K562 (cell line): ENCODE measurements at regions not wholly inside any gene's neighbourhood (a gene's known extent, or its start where the extent isn't known, plus 50 kb on each side); places are given as distances from the start of the nearest gene placed in this dataset.

Experiments
- ATAC-seq: fragments of 200-7000 bp; cut with Tn5 transposase; 3 replicates; pipeline ENCODE4 v1.9.1; 2020; ENCODE audit warnings: moderate library complexity
- BruUV-seq: library from RNA; stranded (reverse); fragments of 400-500 nt; replicated peaks from 2 replicates; lab custom pipeline; 2021; lab: Mats Ljungman, UMichigan
- CTCF ChIA-PET: fragments of 300-600 bp; formaldehyde crosslinking; extraction: SDS; loops from one replicate; lab custom pipeline; 2021; ENCODE audit warnings: low intra/inter-chr PET ratio; lab: Yijun Ruan, JAX
- POLR2A ChIA-PET: fragments of 300-600, 350-650 bp; sonication (Branson Sonifier 250); formaldehyde crosslinking; extraction: SDS; loops from one replicate; lab custom pipeline; 2021; ENCODE audit warnings: antibody characterized with exemption, inconsistent platforms; lab: Yijun Ruan, JAX
- DNase-seq, 4 experiments: peaks; one replicate each; pipeline versions ENCODE4 v3.0.0 to v3.0.0-alpha.2; 2011 to 2018; ENCODE audit warnings: low spot score in 3 of 4, mixed read lengths in 3 of 4; ENCODE audit errors: extremely low read depth in 1 of 4
- FAIRE-seq: peaks from 2 replicates; lab custom pipeline; 2011; peaks lifted over from hg19 to GRCh38; lab: Jason Lieb, UNC
- H2AFZ ChIP-seq: 2 replicates; pipeline ENCODE4 v1.6.0; 2011; ENCODE audit warnings: low read depth, low read length, control low read depth, inconsistent platforms
- H3K27ac ChIP-seq: fragments of 200-600 bp; 3 replicates; pipeline ENCODE4 v1.8.0; 2011; ENCODE audit warnings: low read depth, mild to moderate bottlenecking, control low read depth, inconsistent platforms, low read length, moderate library complexity, mixed read lengths; ENCODE audit errors: extremely low read depth
- H3K27me3 ChIP-seq, 2 experiments: fragments of 300-600 bp in 1 of 2; 2 replicates in 1 of 2; 3 replicates in 1 of 2; pipeline versions ENCODE4 v1.6.0 to v1.8.0; 2011; ENCODE audit warnings: inconsistent platforms in 2 of 2, low read length in 2 of 2, mild to moderate bottlenecking in 1 of 2, mixed read lengths in 1 of 2, moderate library complexity in 1 of 2; ENCODE audit not compliant: control insufficient read depth in 2 of 2, insufficient read depth in 2 of 2
- H3K36me3 ChIP-seq: fragments of 300-600 bp; 3 replicates; pipeline ENCODE4 v1.8.0; 2011; ENCODE audit warnings: mild to moderate bottlenecking, low read length, inconsistent platforms; ENCODE audit not compliant: control insufficient read depth, insufficient read depth
- H3K4me1 ChIP-seq, 2 experiments: fragments of 200-600 bp in 1 of 2; replicated peaks in 1 of 2; 2 replicates in 1 of 2; 3 replicates in 1 of 2; pipeline versions ENCODE4 v1.5.1 to v1.8.0; 2011; ENCODE audit warnings: inconsistent platforms in 2 of 2, low read length in 2 of 2, mild to moderate bottlenecking in 1 of 2, mixed read lengths in 1 of 2, moderate library complexity in 1 of 2; ENCODE audit not compliant: control insufficient read depth in 2 of 2, insufficient read depth in 2 of 2
- H3K4me2 ChIP-seq: 2 replicates; pipeline ENCODE4 v1.6.1; 2011; ENCODE audit warnings: low read length, control low read depth, inconsistent platforms, mixed read lengths; ENCODE audit not compliant: insufficient read depth
- H3K4me3 ChIP-seq: fragments of 200-600 bp; sonication (generic), shearing (Covaris generic); 2 replicates; pipeline ENCODE4 v1.5.1; 2016; ENCODE audit warnings: control low read depth, inconsistent platforms
- H3K79me2 ChIP-seq: fragments of 200-600 bp; 3 replicates; pipeline ENCODE4 v1.8.0; 2011; ENCODE audit warnings: low read length, inconsistent platforms; ENCODE audit not compliant: control insufficient read depth, insufficient read depth
- H3K9ac ChIP-seq, 2 experiments: 2 replicates each; pipeline versions ENCODE4 v1.6.0 to v1.6.1; 2011; ENCODE audit warnings: low read depth in 2 of 2, low read length in 2 of 2, control low read depth in 1 of 2, inconsistent platforms in 1 of 2, mild to moderate bottlenecking in 1 of 2, mixed read lengths in 1 of 2; ENCODE audit not compliant: insufficient read depth in 1 of 2
- H3K9me1 ChIP-seq: one replicate; pipeline ENCODE4 v1.6.0; 2011; ENCODE audit warnings: inconsistent platforms, mild to moderate bottlenecking, low read length, moderate library complexity; ENCODE audit not compliant: control insufficient read depth, insufficient read depth
- H3K9me3 ChIP-seq: replicated peaks from 2 replicates; pipeline ENCODE4 v1.5.1; 2011; ENCODE audit warnings: low read depth, low read length, inconsistent platforms; ENCODE audit not compliant: control insufficient read depth, insufficient read depth
- H4K20me1 ChIP-seq: replicated peaks from 2 replicates; pipeline ENCODE4 v1.6.1; 2011; ENCODE audit warnings: low read length, inconsistent platforms, mixed read lengths; ENCODE audit not compliant: control insufficient read depth, insufficient read depth
- EWSR1 ChIP-seq: fragments of 450-650 bp; IDR thresholded peaks from 2 replicates; pipeline ENCODE4 v1.6.1; 2018; ENCODE audit warnings: borderline replicate concordance, mild to moderate bottlenecking, low read depth, moderate library complexity; ENCODE audit not compliant: partially characterized antibody
- HNRNPUL1 ChIP-seq: fragments of 200-400 bp; formaldehyde crosslinking; IDR thresholded peaks from 2 replicates; pipeline ENCODE4 v1.6.1; 2017; ENCODE audit warnings: low read length
- KLF6 ChIP-seq: fragments of 250-450 bp; sonication (Bioruptor Pico); IDR thresholded peaks from 2 replicates; pipeline ENCODE4 v1.4.0; 2020; ENCODE audit warnings: mild to moderate bottlenecking, moderate library complexity, borderline replicate concordance
- RBM25 ChIP-seq: fragments of 200-400 bp; formaldehyde crosslinking; IDR thresholded peaks from 2 replicates; pipeline ENCODE4 v1.6.1; 2018; ENCODE audit warnings: low read length, low read depth, moderate library complexity; ENCODE audit not compliant: severe bottlenecking
- SMAD4 ChIP-seq: fragments of 250-450 bp; sonication (Bioruptor Pico); conservative IDR thresholded peaks from 2 replicates; pipeline ENCODE4 v1.8.0; 2021; ENCODE audit warnings: inconsistent platforms, mild to moderate bottlenecking, moderate library complexity
- TFAM ChIP-seq: fragments of 250-450 bp; sonication (Bioruptor Pico); conservative IDR thresholded peaks from 2 replicates; pipeline ENCODE4 v1.5.0; 2021; ENCODE audit warnings: mild to moderate bottlenecking, moderate library complexity
- ZBTB17 ChIP-seq: fragments of 450-650 bp; formaldehyde crosslinking; IDR thresholded peaks from 2 replicates; pipeline ENCODE4 v1.4.0; 2020; ENCODE audit warnings: mild to moderate bottlenecking
- ZKSCAN1 ChIP-seq: fragments of 150-350 bp; IDR thresholded peaks from 2 replicates; pipeline ENCODE4 v1.6.1; 2016; ENCODE audit warnings: low read depth, low read length
- ZNF24 ChIP-seq: fragments of 450-650 bp; IDR thresholded peaks from 2 replicates; pipeline ENCODE4 v1.6.1; 2016
- ZNF583 ChIP-seq: fragments of 250-450 bp; sonication (Bioruptor Pico); IDR thresholded peaks from 2 replicates; pipeline ENCODE4 v1.4.0; 2020
- ZNF696 ChIP-seq: fragments of 250-450 bp; sonication (Bioruptor Pico); conservative IDR thresholded peaks from 2 replicates; pipeline ENCODE4 v1.4.0; 2020; ENCODE audit warnings: mild to moderate bottlenecking, moderate library complexity
- ZNF764 ChIP-seq: fragments of 250-450 bp; sonication (Bioruptor Pico); IDR thresholded peaks from 2 replicates; pipeline ENCODE4 v1.4.0; 2020; ENCODE audit warnings: low read depth, mild to moderate bottlenecking, moderate library complexity
- WGBS: fragments of 100-300 bp; shearing (Covaris generic); methylation state at CpG from one replicate; pipeline ENCODE4 v1.1.6; 2016; ENCODE audit warnings: low coverage, mixed read lengths; ENCODE audit not compliant: insufficient coverage; ENCODE audit errors: missing lambda C conversion rate; 5-methylcytosine and 5-hydroxymethylcytosine counted together
- in situ Hi-C: fragments of 300-500 bp; cut with MboI; formaldehyde crosslinking; loops from 4 replicates; pipeline ENCODE4 v1.15.0; 2018; ENCODE audit warnings: inconsistent platforms, mixed read lengths
- intact Hi-C: fragments of 100-400 bp; cut with micrococcal nuclease; formaldehyde crosslinking; loops from 2 replicates; pipeline ENCODE4 v1.14.2; 2022
- TF ChIP-seq, protein P1 (sequence below): fragments of 450-650 bp; IDR thresholded peaks from 2 replicates; pipeline ENCODE4 v1.6.1; 2016; ENCODE audit warnings: missing biosample characterization, missing genetic modification characterization
- TF ChIP-seq, protein P2 (sequence below): fragments of 450-650 bp; IDR thresholded peaks from 2 replicates; pipeline ENCODE4 v1.6.1; 2016; ENCODE audit warnings: low read depth, mild to moderate bottlenecking, moderate library complexity
- TF ChIP-seq, protein P3 (sequence below): IDR thresholded peaks from 2 replicates; pipeline ENCODE4 v1.6.1; 2016; ENCODE audit warnings: missing genetic modification characterization, missing compliant biosample characterization
- TF ChIP-seq, protein P4 (sequence below), 2 experiments: fragments of 150-350 bp in 1 of 2; IDR thresholded peaks; 2 replicates each; pipeline ENCODE4 v1.6.1; 2012 to 2016; ENCODE audit warnings: low read depth in 2 of 2, low read length in 2 of 2, mild to moderate bottlenecking in 1 of 2, moderate library complexity in 1 of 2
- TF ChIP-seq, protein P5 (sequence below): fragments of 250-450 bp; sonication (Bioruptor Pico); IDR thresholded peaks from 2 replicates; pipeline ENCODE4 v1.8.0; 2022; ENCODE audit warnings: moderate library complexity, mild to moderate bottlenecking, inconsistent platforms

DNA sequence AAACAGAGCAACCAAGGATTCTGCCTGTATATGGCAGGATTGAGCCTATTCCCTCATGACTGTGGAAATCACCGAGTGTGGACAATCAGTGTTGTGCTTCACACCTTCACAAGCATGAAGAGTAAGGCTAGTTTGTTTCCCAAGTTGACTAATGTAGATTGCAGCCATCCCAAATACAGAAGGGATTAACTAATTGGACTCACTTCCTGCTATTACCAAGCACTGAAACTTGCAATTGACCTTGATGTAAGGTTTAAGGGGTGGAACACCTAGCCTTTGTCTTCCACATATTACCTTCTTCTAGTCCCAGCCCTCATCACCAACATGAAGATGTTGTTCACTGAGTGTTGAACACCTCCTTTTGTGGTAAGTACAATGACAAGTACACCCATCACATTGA is 120.9 kb upstream of the RND3 start:
- no peak overlapping the region for H3K27ac ChIP-seq
- ChIA-PET CTCF (no interaction called here), POLR2A (no interaction called here)
- H2AFZ ChIP-seq, result no peak overlapping the region
- no peak overlapping the region for H3K4me2 ChIP-seq
- H3K4me3 ChIP-seq, result no peak overlapping the region
- in situ Hi-C loops (no loop called here), intact Hi-C loops (no loop called here)
- no peak for DNase-seq
- no peak overlapping the region for H3K9ac ChIP-seq
- no peaks in the 10 kb centered on the region for H3K79me2 ChIP-seq
- H3K9me1 ChIP-seq, result no peaks in the 10 kb centered on the region
- ATAC-seq, result no peak
- no TSS peak for BruUV-seq
- H3K9me3 ChIP-seq, result no peaks in the 10 kb centered on the region; the same call in none of the 2 replicates
- no peaks in the 10 kb centered on the region for H3K4me1 ChIP-seq
- H3K36me3 ChIP-seq, result no peaks in the 10 kb centered on the region
- WGBS, result 0% methylated on average over 1 of the region's 1 CpG
- H3K27me3 ChIP-seq, result no peaks in the 10 kb centered on the region
- FAIRE-seq, result no peak
- no peaks in the 10 kb centered on the region for H4K20me1 ChIP-seq
- TF ChIP-seq, protein P1, sequence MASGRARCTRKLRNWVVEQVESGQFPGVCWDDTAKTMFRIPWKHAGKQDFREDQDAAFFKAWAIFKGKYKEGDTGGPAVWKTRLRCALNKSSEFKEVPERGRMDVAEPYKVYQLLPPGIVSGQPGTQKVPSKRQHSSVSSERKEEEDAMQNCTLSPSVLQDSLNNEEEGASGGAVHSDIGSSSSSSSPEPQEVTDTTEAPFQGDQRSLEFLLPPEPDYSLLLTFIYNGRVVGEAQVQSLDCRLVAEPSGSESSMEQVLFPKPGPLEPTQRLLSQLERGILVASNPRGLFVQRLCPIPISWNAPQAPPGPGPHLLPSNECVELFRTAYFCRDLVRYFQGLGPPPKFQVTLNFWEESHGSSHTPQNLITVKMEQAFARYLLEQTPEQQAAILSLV (tag), result no peak
- TF ChIP-seq, protein P2, sequence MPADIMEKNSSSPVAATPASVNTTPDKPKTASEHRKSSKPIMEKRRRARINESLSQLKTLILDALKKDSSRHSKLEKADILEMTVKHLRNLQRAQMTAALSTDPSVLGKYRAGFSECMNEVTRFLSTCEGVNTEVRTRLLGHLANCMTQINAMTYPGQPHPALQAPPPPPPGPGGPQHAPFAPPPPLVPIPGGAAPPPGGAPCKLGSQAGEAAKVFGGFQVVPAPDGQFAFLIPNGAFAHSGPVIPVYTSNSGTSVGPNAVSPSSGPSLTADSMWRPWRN, result no peak
- TF ChIP-seq ZBTB17 (CRISPR knock-in tag) (no peak), HNRNPUL1 (no peak), TFAM (CRISPR knock-in tag) (no peak), ZNF583 (CRISPR knock-in tag) (no peak), ZKSCAN1 (no peak), ZNF24 (no peak), RBM25 (no peak), SMAD4 (CRISPR knock-in tag) (no peak), EWSR1 (no peak), KLF6 (CRISPR knock-in tag) (no peak), ZNF764 (CRISPR knock-in tag) (no peak), ZNF696 (no peak)
- TF ChIP-seq, protein P3, sequence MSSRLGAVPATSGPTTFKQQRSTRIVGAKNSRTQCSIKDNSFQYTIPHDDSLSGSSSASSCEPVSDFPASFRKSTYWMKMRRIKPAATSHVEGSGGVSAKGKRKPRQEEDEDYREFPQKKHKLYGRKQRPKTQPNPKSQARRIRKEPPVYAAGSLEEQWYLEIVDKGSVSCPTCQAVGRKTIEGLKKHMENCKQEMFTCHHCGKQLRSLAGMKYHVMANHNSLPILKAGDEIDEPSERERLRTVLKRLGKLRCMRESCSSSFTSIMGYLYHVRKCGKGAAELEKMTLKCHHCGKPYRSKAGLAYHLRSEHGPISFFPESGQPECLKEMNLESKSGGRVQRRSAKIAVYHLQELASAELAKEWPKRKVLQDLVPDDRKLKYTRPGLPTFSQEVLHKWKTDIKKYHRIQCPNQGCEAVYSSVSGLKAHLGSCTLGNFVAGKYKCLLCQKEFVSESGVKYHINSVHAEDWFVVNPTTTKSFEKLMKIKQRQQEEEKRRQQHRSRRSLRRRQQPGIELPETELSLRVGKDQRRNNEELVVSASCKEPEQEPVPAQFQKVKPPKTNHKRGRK (tag), result no peak
- TF ChIP-seq, protein P4, sequence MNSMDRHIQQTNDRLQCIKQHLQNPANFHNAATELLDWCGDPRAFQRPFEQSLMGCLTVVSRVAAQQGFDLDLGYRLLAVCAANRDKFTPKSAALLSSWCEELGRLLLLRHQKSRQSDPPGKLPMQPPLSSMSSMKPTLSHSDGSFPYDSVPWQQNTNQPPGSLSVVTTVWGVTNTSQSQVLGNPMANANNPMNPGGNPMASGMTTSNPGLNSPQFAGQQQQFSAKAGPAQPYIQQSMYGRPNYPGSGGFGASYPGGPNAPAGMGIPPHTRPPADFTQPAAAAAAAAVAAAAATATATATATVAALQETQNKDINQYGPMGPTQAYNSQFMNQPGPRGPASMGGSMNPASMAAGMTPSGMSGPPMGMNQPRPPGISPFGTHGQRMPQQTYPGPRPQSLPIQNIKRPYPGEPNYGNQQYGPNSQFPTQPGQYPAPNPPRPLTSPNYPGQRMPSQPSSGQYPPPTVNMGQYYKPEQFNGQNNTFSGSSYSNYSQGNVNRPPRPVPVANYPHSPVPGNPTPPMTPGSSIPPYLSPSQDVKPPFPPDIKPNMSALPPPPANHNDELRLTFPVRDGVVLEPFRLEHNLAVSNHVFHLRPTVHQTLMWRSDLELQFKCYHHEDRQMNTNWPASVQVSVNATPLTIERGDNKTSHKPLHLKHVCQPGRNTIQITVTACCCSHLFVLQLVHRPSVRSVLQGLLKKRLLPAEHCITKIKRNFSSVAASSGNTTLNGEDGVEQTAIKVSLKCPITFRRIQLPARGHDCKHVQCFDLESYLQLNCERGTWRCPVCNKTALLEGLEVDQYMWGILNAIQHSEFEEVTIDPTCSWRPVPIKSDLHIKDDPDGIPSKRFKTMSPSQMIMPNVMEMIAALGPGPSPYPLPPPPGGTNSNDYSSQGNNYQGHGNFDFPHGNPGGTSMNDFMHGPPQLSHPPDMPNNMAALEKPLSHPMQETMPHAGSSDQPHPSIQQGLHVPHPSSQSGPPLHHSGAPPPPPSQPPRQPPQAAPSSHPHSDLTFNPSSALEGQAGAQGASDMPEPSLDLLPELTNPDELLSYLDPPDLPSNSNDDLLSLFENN (IDR thresholded peaks at IDR 0.05; ENCODE audit: low read depth in 2 of 2, low read length in 2 of 2), result no peak
- TF ChIP-seq, protein P5, sequence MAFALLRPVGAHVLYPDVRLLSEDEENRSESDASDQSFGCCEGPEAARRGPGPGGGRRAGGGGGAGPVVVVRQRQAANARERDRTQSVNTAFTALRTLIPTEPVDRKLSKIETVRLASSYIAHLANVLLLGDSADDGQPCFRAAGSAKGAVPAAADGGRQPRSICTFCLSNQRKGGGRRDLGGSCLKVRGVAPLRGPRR (CRISPR knock-in tag), result no peak
